ENCODE measurements at regions not wholly inside any gene's neighbourhood (a gene's known extent, or its start where the extent isn't known, plus 50 kb on each side); places are given as distances from the start of the nearest gene placed in this dataset.

GRCh38 chr21:16426936-16427335 lies 697.2 kb downstream of the USP25 start:
- TF ChIP-seq CTCF (IDR thresholded peaks at IDR 0.05; ENCODE audit: borderline replicate concordance, insufficient read depth, low read depth, low read length), result no peak
- no peak overlapping the region for H3K4me3 ChIP-seq (ENCODE audit: low read depth, low read length)

GRCh38 chr21:16427587-16428087 lies 697.9 kb downstream of the USP25 start:
- TF ChIP-seq CTCF (IDR thresholded peaks at IDR 0.05; ENCODE audit: borderline replicate concordance, insufficient read depth, low read depth, low read length), result no peak
- no peak overlapping the region for H3K4me3 ChIP-seq (ENCODE audit: low read depth, low read length)

- no peak overlapping the region for H3K4me3 ChIP-seq (ENCODE audit: low read depth, low read length)
- TF ChIP-seq CTCF (IDR thresholded peaks at IDR 0.05; ENCODE audit: borderline replicate concordance, insufficient read depth, low read depth, low read length), result no peak
Measured at GRCh38 chr21:16437586-16437985, 707.8 kb downstream of the USP25 start.

GRCh38 chr21:16438761-16439160 lies 709.0 kb downstream of the USP25 start:
- TF ChIP-seq CTCF (IDR thresholded peaks at IDR 0.05; ENCODE audit: borderline replicate concordance, insufficient read depth, low read depth, low read length), result no peak
- H3K4me3 ChIP-seq (ENCODE audit: low read depth, low read length), result no peak overlapping the region

GRCh38 chr21:16441789-16442188 lies 712.0 kb downstream of the USP25 start:
- no peak overlapping the region for H3K4me3 ChIP-seq (ENCODE audit: low read depth, low read length)
- TF ChIP-seq CTCF (IDR thresholded peaks at IDR 0.05; ENCODE audit: borderline replicate concordance, insufficient read depth, low read depth, low read length), result no peak

GRCh38 chr21:16454399-16454798 lies 724.6 kb downstream of the USP25 start:
- no peak for TF ChIP-seq CTCF (IDR thresholded peaks at IDR 0.05; ENCODE audit: borderline replicate concordance, insufficient read depth, low read depth, low read length)

GRCh38 chr21:16455526-16455925 lies 725.7 kb downstream of the USP25 start:
- H3K4me3 ChIP-seq (ENCODE audit: low read depth, low read length), result no peak overlapping the region
- TF ChIP-seq CTCF (IDR thresholded peaks at IDR 0.05; ENCODE audit: borderline replicate concordance, insufficient read depth, low read depth, low read length), result no peak

More at GRCh38 chr21:16454399-16454798, 724.6 kb downstream of the USP25 start:
- no peak overlapping the region for H3K4me3 ChIP-seq (ENCODE audit: low read depth, low read length)
